ENCODE measurements at regions not wholly inside any gene's neighbourhood (a gene's known extent, or its start where the extent isn't known, plus 50 kb on each side); places are given as distances from the start of the nearest gene placed in this dataset.

GRCh38 chr7:52980129-52980528, 55.3 kb upstream of the POM121L12 start:
- no peak for DNase-seq

DNA sequence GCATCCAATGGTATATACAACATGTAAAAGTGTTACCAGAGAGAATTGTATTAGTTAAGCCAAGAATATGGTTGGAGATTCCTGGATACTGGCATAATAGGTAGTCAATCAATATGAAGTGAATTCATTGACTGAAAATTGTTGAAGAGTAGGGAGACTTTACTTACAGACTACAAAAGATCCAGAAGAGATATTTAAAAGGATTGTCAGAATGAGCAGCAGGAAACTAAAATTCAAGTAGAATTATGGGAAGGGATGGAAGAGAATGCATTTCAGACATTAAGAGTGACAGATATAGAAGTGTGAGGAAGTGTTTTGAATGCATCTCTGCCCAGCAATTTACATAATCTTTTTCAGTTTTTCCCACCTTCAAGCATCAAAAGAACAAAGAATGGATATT, 62.3 kb upstream of the POM121L12 start:
- DNase-seq = no peak

GRCh38 chr7:52962402-52963076, 72.9 kb upstream of the POM121L12 start:
- DNase-seq = no peak

DNA sequence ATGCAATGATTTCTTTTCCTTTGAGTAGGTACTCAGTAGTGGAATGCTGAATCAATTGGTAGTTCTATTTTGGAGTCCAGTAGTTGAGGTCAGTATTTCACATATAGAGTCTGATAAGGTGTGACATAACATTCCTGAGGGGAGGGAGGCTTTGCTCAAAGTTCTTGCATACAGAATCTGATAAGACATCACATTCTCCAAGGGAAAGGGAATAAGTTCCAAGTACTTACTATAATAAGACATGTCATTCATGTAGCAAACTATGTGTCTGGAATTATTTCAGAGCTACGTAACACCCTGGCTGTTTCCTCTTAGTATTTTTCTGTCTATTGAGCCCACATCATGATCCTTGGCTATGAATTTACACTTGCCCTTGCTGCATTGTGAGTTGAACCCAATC, 74.3 kb upstream of the POM121L12 start:
- DNase-seq = no peak

DNA sequence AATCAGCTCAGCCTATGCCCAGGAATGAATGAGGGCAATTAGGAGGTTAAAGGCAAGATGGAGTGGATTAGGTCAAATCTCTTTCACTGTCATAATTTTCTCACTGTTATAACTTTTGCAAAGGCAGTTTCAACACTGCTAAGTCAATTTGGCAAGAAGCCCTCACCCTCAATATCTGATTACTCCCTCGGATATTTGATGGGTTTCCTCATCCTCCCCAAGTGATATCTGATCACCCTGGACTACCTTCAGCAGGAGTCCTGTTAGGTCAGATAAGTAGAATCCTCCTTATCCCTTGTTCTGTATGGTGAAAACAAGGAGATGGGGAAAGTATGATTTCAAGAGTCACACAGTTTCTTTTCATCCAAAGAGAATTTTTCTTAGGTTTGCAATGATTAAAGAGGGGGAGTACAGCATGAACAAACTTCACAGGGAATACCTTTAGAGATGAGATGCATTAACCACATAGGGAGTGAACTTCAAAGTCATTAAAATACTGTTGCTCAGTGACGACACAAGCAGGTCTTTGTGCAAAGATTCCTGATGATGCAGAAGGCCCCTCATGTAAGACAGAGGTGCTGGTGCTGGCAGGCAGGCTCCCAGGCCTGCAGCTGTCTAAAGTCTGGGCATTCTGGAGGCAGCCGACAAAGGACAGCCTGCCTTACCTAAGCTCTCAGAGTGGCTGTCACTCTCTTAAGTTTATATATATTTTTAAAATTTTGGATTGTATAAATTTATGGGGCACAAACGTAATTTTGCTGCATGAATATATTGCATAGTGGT, 75.4 kb upstream of the POM121L12 start:
- DNase-seq = no peak

- no peak for DNase-seq
These were observed 76.1 kb upstream of the POM121L12 start for GRCh38 chr7:52959336-52959735.

GRCh38 chr7:52958621-52959140, 76.8 kb upstream of the POM121L12 start:
- DNase-seq = no peak

- no peak for DNase-seq
These were observed 79.0 kb upstream of the POM121L12 start for GRCh38 chr7:52956379-52956915.

DNA sequence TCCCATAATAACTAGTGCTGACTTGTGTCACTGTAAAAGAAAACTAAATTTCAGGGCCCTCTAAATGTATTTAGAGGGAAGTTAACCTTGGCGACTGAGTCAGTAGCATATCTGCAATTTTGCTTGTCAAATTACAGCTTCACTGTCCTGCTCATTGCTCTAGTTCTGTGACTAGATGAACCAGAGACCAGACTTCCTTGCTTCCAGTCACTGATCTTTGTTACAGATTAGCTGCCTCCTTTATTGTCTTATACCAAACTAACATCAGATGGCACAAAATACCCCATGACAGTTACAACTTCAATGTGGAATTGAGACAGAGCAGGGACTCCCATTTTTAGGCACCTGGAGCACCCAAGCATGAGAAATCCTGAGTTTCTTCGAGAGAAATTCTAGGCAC, 79.9 kb upstream of the POM121L12 start:
- DNase-seq = no peak

DNA sequence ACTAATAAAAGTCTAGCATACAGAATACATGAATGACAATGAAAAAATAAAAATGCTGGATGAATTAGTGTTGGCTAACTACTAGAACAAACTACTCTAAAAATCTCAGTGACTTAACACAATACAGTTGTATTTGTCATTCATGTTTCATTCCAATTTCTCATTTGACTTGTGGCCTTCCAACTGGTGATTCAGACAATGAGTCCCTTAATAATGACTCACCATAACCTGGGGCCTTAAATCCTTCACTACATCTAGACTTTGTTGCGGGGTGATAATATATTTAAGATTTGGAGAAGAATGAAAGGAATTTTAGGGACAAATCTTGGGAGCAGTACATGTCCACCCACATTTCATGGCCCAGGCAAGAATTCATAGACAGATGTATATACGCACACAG, 90.5 kb upstream of the POM121L12 start:
- DNase-seq = no peak

DNA sequence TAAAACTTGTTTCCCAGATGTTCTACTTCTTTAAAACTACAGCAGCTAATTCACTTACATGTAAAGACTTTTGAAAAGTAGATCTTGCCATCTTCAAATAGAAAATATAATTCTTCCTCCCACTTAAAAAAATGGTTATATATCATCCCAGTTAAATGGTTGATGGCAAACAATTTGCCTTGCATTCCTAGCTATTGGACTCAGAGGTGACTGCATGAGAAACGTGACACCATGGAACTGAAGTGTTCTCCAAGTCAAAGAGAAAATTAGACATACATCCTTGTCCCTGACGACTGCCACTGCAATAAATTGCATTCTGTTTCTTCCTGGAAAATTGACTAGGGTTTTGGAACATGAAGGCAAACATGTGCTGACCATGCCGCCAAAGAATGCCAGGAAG, 95.0 kb upstream of the POM121L12 start:
- no peak for DNase-seq

DNA sequence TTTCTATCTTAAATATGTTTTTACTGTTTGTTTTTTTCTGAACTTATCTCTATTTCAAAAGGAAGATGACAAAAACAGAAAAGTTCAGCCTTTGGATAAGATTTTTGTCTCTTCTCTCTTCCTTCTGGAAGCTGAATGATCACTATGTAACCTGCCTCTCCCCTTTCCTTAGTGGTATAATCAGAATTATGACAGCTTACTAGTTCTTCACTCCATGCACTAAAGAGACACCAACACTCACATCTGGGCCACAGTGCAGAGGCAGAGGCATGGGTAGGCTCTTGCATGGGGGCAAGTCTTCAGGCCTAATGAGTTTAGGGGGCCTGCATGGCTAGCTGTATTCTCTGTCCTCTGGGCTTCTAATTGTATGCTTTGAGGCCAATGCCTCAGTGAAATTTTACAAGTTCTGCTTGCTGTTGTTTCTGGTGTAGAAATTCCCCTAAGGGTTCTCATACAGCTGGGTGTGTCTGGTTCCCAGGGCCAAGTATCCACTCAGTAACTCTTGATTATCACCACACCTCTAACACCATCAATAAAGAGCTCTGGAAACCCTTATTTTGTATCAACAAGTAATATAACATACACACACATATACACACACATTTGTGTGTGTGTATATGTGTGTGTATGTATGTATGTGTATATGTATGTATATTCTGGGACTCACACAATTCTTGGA, 96.8 kb upstream of the POM121L12 start:
- no peak for DNase-seq

- no peak for DNase-seq
These were observed 98.7 kb upstream of the POM121L12 start for GRCh38 chr7:52936750-52937149.

GRCh38 chr7:52928591-52928990, 106.8 kb upstream of the POM121L12 start:
- DNase-seq = no peak

DNA sequence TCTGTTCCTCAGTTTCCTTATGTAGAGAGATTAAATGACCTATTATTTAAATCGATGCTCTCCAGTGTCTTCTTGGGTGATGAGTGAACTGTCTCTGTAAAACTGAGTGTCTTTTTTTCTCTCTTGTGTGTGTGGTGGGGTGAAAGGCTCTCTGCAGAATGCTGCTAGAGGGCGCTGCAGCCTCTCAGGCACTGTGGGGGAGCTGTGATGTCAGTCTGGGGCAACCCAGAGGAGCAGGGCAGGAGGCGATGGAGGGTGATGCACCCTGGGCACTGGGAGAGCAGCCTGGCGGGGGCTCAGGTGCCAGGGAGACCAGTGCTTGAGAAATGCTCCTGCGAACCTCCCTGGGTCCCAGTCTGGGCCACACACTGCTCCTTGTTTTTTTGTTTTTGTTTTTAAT, 110.1 kb upstream of the POM121L12 start:
- DNase-seq = no peak

DNA sequence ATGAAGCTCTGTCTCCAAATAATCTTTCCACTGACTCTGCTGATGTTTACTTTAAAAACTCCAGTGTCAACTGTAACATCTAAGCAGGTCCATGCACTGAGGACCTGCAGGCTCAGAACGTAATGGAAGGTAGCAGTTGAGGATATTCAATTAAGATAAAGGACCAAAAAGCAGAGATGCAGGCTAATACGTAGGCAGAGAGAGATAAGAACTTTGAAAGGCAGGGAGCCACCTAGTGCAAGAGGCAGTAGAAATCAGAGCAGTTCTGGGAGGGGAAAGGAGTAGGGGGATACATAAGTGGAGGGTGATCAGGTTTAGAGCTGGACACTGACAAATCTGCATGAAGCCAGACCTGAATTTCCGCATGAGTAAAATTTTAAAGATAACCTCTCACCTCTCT, 114.5 kb upstream of the POM121L12 start:
- no peak for DNase-seq

GRCh38 chr7:52917982-52918578, 117.4 kb upstream of the POM121L12 start:
- peak in 1 of 2 experiments; percentile 10 for DNase-seq

DNA sequence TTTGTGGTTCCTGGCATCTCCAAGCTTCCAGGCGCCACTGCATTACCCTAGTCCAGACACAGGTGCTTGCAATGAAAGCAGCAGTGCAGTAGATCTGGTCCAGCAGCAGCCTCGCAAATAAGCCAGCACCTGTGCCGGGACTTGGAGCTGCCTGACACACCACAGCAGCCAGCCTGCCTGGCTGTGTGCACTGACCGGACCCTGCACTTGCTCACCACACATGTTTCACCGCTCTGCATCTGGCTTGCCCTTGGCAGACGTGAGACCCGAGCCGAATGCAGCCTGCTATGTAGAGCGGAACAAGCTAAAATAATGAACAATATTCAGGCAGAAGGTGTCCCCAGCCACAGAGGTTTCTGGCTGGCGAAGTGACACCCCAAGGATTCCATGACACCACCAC, 123.6 kb upstream of the POM121L12 start:
- no peak for DNase-seq

GRCh38 chr7:52911326-52911725, 124.1 kb upstream of the POM121L12 start:
- no peak for DNase-seq

DNA sequence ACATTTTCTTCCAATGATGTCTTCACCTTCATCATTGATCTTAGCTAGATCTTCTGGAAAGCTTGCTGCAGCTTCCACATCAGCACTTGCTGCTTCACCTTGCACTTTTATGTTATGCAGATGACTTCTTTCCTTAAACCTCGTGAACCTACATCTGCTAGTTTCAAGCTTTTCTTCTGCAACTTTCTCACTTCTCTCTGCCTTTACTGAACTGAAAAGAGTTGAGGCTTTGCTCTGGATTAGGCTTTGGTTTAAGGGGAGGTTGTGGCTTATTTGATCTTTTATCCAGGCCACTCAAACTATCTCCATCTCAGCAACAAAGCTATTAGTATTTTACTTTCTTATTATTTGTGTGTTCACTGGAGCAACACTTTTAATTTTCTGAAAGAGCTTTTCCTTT, 125.5 kb upstream of the POM121L12 start:
- DNase-seq = no peak

DNA sequence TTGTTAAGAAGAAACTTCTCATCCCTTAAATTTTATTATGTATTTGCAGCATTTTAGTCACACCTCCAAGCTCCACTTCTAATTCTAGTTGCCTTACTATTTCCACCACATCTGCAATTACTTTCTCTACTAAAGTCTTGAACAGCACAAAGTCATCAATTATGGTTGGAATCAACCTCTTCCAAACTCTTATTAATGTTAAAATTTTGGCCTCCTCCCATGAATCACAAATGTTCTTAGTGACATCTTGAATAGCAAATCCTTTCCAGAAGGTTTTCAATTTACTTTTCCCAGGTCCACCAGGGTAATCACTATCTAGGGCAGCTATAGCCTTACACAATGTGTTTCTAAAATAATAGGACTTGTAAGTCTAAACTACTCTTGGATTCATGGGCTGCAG, 126.3 kb upstream of the POM121L12 start:
- DNase-seq = no peak

GRCh38 chr7:52897713-52898112, 137.7 kb upstream of the POM121L12 start:
- DNase-seq = no peak

DNA sequence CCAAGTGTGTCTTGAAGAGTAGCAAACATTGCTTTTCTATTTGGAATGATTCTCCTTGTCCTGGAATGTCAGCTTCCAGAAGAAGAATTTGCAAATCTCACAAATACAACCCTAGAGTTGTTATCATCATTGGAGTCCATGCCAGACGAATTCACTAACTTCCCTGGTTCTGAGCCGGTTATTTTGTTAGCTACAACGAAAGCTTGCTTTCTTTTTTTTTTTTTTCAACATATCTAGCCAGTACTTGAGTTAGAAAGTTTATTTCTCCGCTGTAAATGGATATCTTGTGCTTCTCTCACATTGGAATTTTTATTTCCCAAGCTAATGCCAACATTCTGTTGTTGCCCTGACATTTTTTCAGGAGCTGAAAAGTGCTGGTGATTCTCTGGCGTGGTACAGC, 138.1 kb upstream of the POM121L12 start:
- DNase-seq = no peak

Data from AML-193 (cell line).